ENCODE measurements at regions not wholly inside any gene's neighbourhood (a gene's known extent, or its start where the extent isn't known, plus 50 kb on each side); places are given as distances from the start of the nearest gene placed in this dataset.
"Not testable (repeated sequence)": the region's sequence is repeated elsewhere in the genome, so short reads cannot be mapped to it uniquely, and the experiment has no call there.

GRCh38 chr12:4191642-4192041, 81.9 kb upstream of the CCND2 start:
- no peak for DNase-seq (ENCODE audit: low read depth in 2 of 2)

- no peak for DNase-seq (ENCODE audit: low read depth in 2 of 2)
Measured at GRCh38 chr12:4191149-4191548, 82.4 kb upstream of the CCND2 start.

- no peak for DNase-seq (ENCODE audit: low read depth in 2 of 2)
Measured at GRCh38 chr12:4190366-4191063, 83.0 kb upstream of the CCND2 start.

- DNase-seq (ENCODE audit: low read depth in 2 of 2), result no peak
Measured at GRCh38 chr12:4189721-4190120, 83.8 kb upstream of the CCND2 start.

- DNase-seq (ENCODE audit: low read depth in 2 of 2), result no peak
Measured at GRCh38 chr12:4187916-4188315, 85.6 kb upstream of the CCND2 start.

- not testable (repeated sequence) for DNase-seq (ENCODE audit: low read depth in 2 of 2)
Measured at GRCh38 chr12:4187315-4187714, 86.2 kb upstream of the CCND2 start.

GRCh38 chr12:4178424-4179170, 95.0 kb upstream of the CCND2 start:
- DNase-seq (ENCODE audit: low read depth in 2 of 2), result no peak

GRCh38 chr12:4177262-4177661, 96.3 kb upstream of the CCND2 start:
- no peak for DNase-seq (ENCODE audit: low read depth in 2 of 2)

GRCh38 chr12:4176168-4176567, 97.4 kb upstream of the CCND2 start:
- no peak for DNase-seq (ENCODE audit: low read depth in 2 of 2)

GRCh38 chr12:4174417-4174816, 99.1 kb upstream of the CCND2 start:
- DNase-seq (ENCODE audit: low read depth in 2 of 2), result no peak

- DNase-seq (ENCODE audit: low read depth in 2 of 2), result no peak
Measured at GRCh38 chr12:4172999-4173398, 100.6 kb upstream of the CCND2 start.

- no peak for DNase-seq (ENCODE audit: low read depth in 2 of 2)
Measured at GRCh38 chr12:4171742-4172141, 101.8 kb upstream of the CCND2 start.

GRCh38 chr12:4169959-4170358, 103.6 kb upstream of the CCND2 start:
- DNase-seq (ENCODE audit: low read depth in 2 of 2), result no peak

GRCh38 chr12:4169531-4169930, 104.0 kb upstream of the CCND2 start:
- DNase-seq (ENCODE audit: low read depth in 2 of 2), result no peak

- DNase-seq (ENCODE audit: low read depth in 2 of 2), result no peak
Measured at GRCh38 chr12:4168036-4168435, 105.5 kb upstream of the CCND2 start.

- peak; percentile 40 to 58 for DNase-seq (ENCODE audit: low read depth in 2 of 2)
Measured at GRCh38 chr12:4164559-4165558, 108.7 kb upstream of the CCND2 start.

GRCh38 chr12:4164188-4164558, 109.4 kb upstream of the CCND2 start:
- DNase-seq (ENCODE audit: low read depth in 2 of 2), result no peak

GRCh38 chr12:4161718-4162117, 111.8 kb upstream of the CCND2 start:
- DNase-seq (ENCODE audit: low read depth in 2 of 2), result no peak

- no peak for DNase-seq (ENCODE audit: low read depth in 2 of 2)
Measured at GRCh38 chr12:4160314-4161040, 113.1 kb upstream of the CCND2 start.

- no peak for DNase-seq (ENCODE audit: low read depth in 2 of 2)
Measured at GRCh38 chr12:4159851-4160250, 113.7 kb upstream of the CCND2 start.

- DNase-seq (ENCODE audit: low read depth in 2 of 2), result no peak
Measured at GRCh38 chr12:4158306-4158705, 115.3 kb upstream of the CCND2 start.

GRCh38 chr12:4157122-4157521, 116.4 kb upstream of the CCND2 start:
- DNase-seq (ENCODE audit: low read depth in 2 of 2), result no peak

Measured in stimulated activated CD4-positive, alpha-beta T cell treated with anti-CD3 and anti-CD28 coated beads, Interleukin-1b, Interleukin-23, amount 100 ng/mL, for 4 hours (primary cell).